Liver (tissue), 8 donors: ENCODE measurements at regions not wholly inside any gene's neighbourhood (a gene's known extent, or its start where the extent isn't known, plus 50 kb on each side); places are given as distances from the start of the nearest gene placed in this dataset.

ENCODE experiments used
- DNase-seq: peaks from one replicate; pipeline ENCODE4 v3.0.0-alpha.2; 2017; ENCODE audit warnings: low spot score
- H3K27ac ChIP-seq, 2 donors: one replicate each; pipeline ENCODE4 v1.7.0; 2013; ENCODE audit warnings: inconsistent platforms in 2 of 2, low read length in 2 of 2, control low read depth in 1 of 2, low read depth in 1 of 2, mild to moderate bottlenecking in 1 of 2
- H3K27me3 ChIP-seq, 4 donors: one replicate each; pipeline versions ENCODE4 v1.6.1 to v1.7.0; 2013; ENCODE audit warnings: low read length in 3 of 4, inconsistent platforms in 1 of 4, mild to moderate bottlenecking in 1 of 4, moderate library complexity in 1 of 4; ENCODE audit not compliant: control insufficient read depth in 4 of 4, insufficient read depth in 4 of 4
- H3K36me3 ChIP-seq, 4 donors: one replicate each; pipeline versions ENCODE4 v1.6.1 to v1.7.0; 2013; ENCODE audit warnings: low read length in 3 of 4, mild to moderate bottlenecking in 3 of 4, low read depth in 1 of 4, moderate library complexity in 1 of 4; ENCODE audit not compliant: control insufficient read depth in 4 of 4, insufficient read depth in 3 of 4
- H3K4me1 ChIP-seq, 4 donors: one replicate each; pipeline versions ENCODE4 v1.6.1 to v1.7.0; 2013; ENCODE audit warnings: low read length in 3 of 4, mild to moderate bottlenecking in 3 of 4, moderate library complexity in 1 of 4; ENCODE audit not compliant: control insufficient read depth in 4 of 4, insufficient read depth in 4 of 4
- H3K4me3 ChIP-seq, 3 donors: one replicate each; pipeline versions ENCODE4 v1.6.1 to v1.7.0; 2013; ENCODE audit warnings: low read length in 3 of 3, control low read depth in 1 of 3, low read depth in 1 of 3, mild to moderate bottlenecking in 1 of 3
- H3K9ac ChIP-seq, 2 donors: one replicate each; pipeline ENCODE4 v1.7.0; 2013; ENCODE audit warnings: low read length in 2 of 2, mild to moderate bottlenecking in 2 of 2, moderate library complexity in 2 of 2, control low read depth in 1 of 2, low read depth in 1 of 2
- H3K9me3 ChIP-seq, 4 donors: one replicate each; pipeline versions ENCODE4 v1.6.1 to v1.7.0; 2013; ENCODE audit warnings: low read length in 3 of 4; ENCODE audit not compliant: control insufficient read depth in 4 of 4
- ATF3 ChIP-seq: IDR thresholded peaks from 2 replicates; pipeline ENCODE4 v1.6.1; 2016; ENCODE audit warnings: antibody characterized with exemption
- CTCF ChIP-seq: fragments of 150-350 bp; IDR thresholded peaks from 2 replicates; pipeline ENCODE4 v1.5.1; 2017; ENCODE audit warnings: improper control_type of control experiment, low read depth, low read length; ENCODE audit not compliant: missing input control
- EGR1 ChIP-seq, 2 donors: IDR thresholded peaks; 2 replicates each; pipeline ENCODE4 v1.6.1; 2016 to 2018; ENCODE audit warnings: antibody characterized with exemption in 2 of 2, low read depth in 2 of 2
- FOXA1 ChIP-seq: IDR thresholded peaks from 2 replicates; pipeline ENCODE4 v1.6.1; 2016; ENCODE audit warnings: antibody characterized with exemption
- FOXA2 ChIP-seq: IDR thresholded peaks from 2 replicates; pipeline ENCODE4 v1.6.1; 2016; ENCODE audit warnings: antibody characterized with exemption
- GABPA ChIP-seq, 2 donors: IDR thresholded peaks in 1 of 2; conservative IDR thresholded peaks in 1 of 2; 2 replicates each; pipeline ENCODE4 v1.6.1; 2016; ENCODE audit warnings: antibody characterized with exemption in 2 of 2, mild to moderate bottlenecking in 1 of 2, moderate library complexity in 1 of 2
- HNF4A ChIP-seq, 2 donors: conservative IDR thresholded peaks; 2 replicates each; pipeline ENCODE4 v1.6.1; 2016; ENCODE audit warnings: antibody characterized with exemption in 2 of 2, mild to moderate bottlenecking in 2 of 2
- HNF4G ChIP-seq: IDR thresholded peaks from 2 replicates; pipeline ENCODE4 v1.6.1; 2016; ENCODE audit warnings: antibody characterized with exemption
- JUND ChIP-seq, 2 donors: IDR thresholded peaks; 2 replicates each; pipeline ENCODE4 v1.6.1; 2016; ENCODE audit warnings: antibody characterized with exemption in 2 of 2
- MAX ChIP-seq: IDR thresholded peaks from 2 replicates; pipeline ENCODE4 v1.6.1; 2016; ENCODE audit warnings: antibody characterized with exemption
- NR2F2 ChIP-seq: IDR thresholded peaks from 2 replicates; pipeline ENCODE4 v1.6.1; 2016; ENCODE audit warnings: antibody characterized with exemption
- RAD21 ChIP-seq, 2 donors: IDR thresholded peaks; 2 replicates each; pipeline ENCODE4 v1.6.1; 2016; ENCODE audit warnings: antibody characterized with exemption in 2 of 2, mild to moderate bottlenecking in 2 of 2
- REST ChIP-seq: IDR thresholded peaks from 2 replicates; pipeline ENCODE4 v1.6.1; 2016; ENCODE audit warnings: antibody characterized with exemption, mild to moderate bottlenecking
- RXRA ChIP-seq, 2 donors: IDR thresholded peaks; 2 replicates each; pipeline ENCODE4 v1.6.1; 2017 to 2018; ENCODE audit warnings: antibody characterized with exemption in 2 of 2, mild to moderate bottlenecking in 1 of 2
- SP1 ChIP-seq: IDR thresholded peaks from 2 replicates; pipeline ENCODE4 v1.6.1; 2018; ENCODE audit warnings: antibody characterized with exemption, mild to moderate bottlenecking
- TAF1 ChIP-seq: conservative IDR thresholded peaks from 2 replicates; pipeline ENCODE4 v1.6.1; 2016; ENCODE audit warnings: antibody characterized with exemption, mild to moderate bottlenecking
- YY1 ChIP-seq: IDR thresholded peaks from 2 replicates; pipeline ENCODE4 v1.6.1; 2016; ENCODE audit warnings: antibody characterized with exemption, mild to moderate bottlenecking
- ZBTB33 ChIP-seq: IDR thresholded peaks from 2 replicates; pipeline ENCODE4 v1.6.1; 2016; ENCODE audit warnings: antibody characterized with exemption
- WGBS: extraction: QIAGEN DNeasy Blood & Tissue Kit; methylation state at CpG from one replicate; pipeline ENCODE4 v1.1.7; 2013; 5-methylcytosine and 5-hydroxymethylcytosine counted together
- donor health status: healthy.
- donor health status: healthy.
- donor health status: healthy.
- donor health status: healthy.
- donor health status: healthy.

- no peak overlapping the region for H3K27ac ChIP-seq
- 48% methylated on average over 10 of the region's 10 CpGs for WGBS
- no peak for DNase-seq
Observed at GRCh38 chr13:106118996-106119395, 416.5 kb downstream of the EFNB2 start.

More at GRCh38 chr13:106118996-106119395, 416.5 kb downstream of the EFNB2 start:
- TF ChIP-seq HNF4G: no peak
- TF ChIP-seq REST: no peak
- no peak for TF ChIP-seq ZBTB33
- no peak for TF ChIP-seq SP1
- no peak for TF ChIP-seq HNF4A (conservative IDR thresholded peaks at IDR 0.05)
- TF ChIP-seq ATF3: no peak
- TF ChIP-seq JUND (IDR thresholded peaks at IDR 0.05): no peak
- TF ChIP-seq EGR1 (IDR thresholded peaks at IDR 0.05; ENCODE audit: low read depth in 2 of 2): no peak
- no peak for TF ChIP-seq YY1
- no peak for TF ChIP-seq GABPA (IDR thresholded peaks at IDR 0.05 in 1 of 2, conservative IDR thresholded peaks at IDR 0.05 in 1 of 2)
- TF ChIP-seq NR2F2: no peak
- TF ChIP-seq CTCF: no peak
- TF ChIP-seq FOXA2: no peak
- TF ChIP-seq FOXA1: no peak
- TF ChIP-seq RAD21 (IDR thresholded peaks at IDR 0.05): no peak
- no peak for TF ChIP-seq RXRA (IDR thresholded peaks at IDR 0.05)
- TF ChIP-seq MAX: no peak
- no peak for TF ChIP-seq TAF1
- Histone ChIP-seq H3K9ac (no peak overlapping the region), H3K4me1 (no peaks in the 10 kb centered on the region), H3K27me3 (peaks cover 0 to 7% (median 0%) of the 10 kb centered on the region in 4 donors), H3K9me3 (no peaks in the 10 kb centered on the region), H3K4me3 (no peak overlapping the region), H3K36me3 (no peaks in the 10 kb centered on the region)
